ENCODE measurements at regions not wholly inside any gene's neighbourhood (a gene's known extent, or its start where the extent isn't known, plus 50 kb on each side); places are given as distances from the start of the nearest gene placed in this dataset.
"Not testable (repeated sequence)": the region's sequence is repeated elsewhere in the genome, so short reads cannot be mapped to it uniquely, and the experiment has no call there.

- peak; percentile 73 for DNase-seq
Observed at GRCh38 chr20:16801919-16802651, 53.9 kb downstream of the OTOR start.

- DNase-seq, result no peak
Observed at GRCh38 chr20:16802652-16802935, 54.4 kb downstream of the OTOR start.

- peak; percentile 75 for DNase-seq
Observed at GRCh38 chr20:16803965-16804792, 56.0 kb downstream of the OTOR start.

- DNase-seq, result no peak
Observed at GRCh38 chr20:16804793-16805187, 56.6 kb downstream of the OTOR start.

- no peak for DNase-seq
Observed at GRCh38 chr20:16806061-16806460, 57.9 kb downstream of the OTOR start.

GRCh38 chr20:16806886-16807285, 58.7 kb downstream of the OTOR start:
- no peak for DNase-seq

- DNase-seq, result no peak
Observed at GRCh38 chr20:16808796-16809195, 60.6 kb downstream of the OTOR start.

GRCh38 chr20:16810216-16810615, 62.1 kb downstream of the OTOR start:
- DNase-seq, result no peak

GRCh38 chr20:16816192-16816591, 68.0 kb downstream of the OTOR start:
- no peak for DNase-seq

- DNase-seq, result no peak
Observed at GRCh38 chr20:16819483-16819882, 71.3 kb downstream of the OTOR start.

GRCh38 chr20:16821211-16822089, 73.3 kb downstream of the OTOR start:
- DNase-seq, result peak; percentile 72

GRCh38 chr20:16824664-16825063, 76.5 kb downstream of the OTOR start:
- DNase-seq, result no peak

DNA sequence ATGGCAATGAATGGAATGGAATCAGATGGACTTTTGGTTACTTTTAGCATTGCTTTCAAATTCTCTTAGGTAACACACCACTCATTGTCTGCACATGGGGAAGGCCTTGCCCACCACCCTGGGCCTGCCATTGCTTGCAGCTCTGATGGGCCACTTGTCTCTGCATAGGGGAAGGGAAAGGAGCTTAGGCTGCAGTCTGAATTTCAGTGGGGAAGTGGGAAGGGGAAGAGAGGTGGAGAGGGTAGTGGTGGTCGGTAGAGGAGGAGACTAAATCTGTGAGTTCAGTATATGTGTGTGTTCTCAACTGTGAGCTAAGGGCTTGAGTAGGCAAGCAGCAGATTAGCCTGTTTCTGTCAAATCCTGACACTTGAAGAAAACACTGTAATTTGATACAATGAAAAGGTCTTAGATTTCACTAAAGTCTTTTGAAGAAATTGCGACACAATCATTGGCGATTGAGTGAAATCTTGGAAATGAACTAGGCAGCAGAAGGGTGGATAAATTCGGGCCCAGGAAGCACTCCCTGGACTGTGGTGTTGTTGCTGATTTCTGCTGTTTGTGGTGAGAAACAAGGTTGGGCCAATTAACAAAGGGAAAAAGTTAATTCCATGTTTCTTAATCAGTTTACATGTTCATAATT, 80.6 kb downstream of the OTOR start:
- DNase-seq, result no peak

DNA sequence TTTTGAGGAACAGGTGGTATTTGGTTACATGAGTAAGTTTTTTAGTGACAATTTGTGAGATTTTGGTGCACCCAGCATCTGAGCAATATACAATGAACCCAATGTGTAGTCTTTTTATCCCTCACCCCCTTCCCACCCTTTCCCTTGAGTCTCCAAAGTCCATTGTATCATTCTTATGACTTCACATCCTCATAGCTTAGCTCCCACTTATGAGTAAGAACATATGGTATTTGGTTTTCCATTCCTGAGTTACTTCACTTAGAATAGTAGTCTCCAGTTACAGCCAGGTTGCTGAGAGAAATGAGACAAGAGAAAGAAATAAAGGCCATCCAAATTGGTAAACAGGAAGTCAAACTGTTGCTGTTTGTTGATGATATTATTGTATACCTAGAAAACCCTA, 87.5 kb downstream of the OTOR start:
- DNase-seq, result not testable (repeated sequence)

DNA sequence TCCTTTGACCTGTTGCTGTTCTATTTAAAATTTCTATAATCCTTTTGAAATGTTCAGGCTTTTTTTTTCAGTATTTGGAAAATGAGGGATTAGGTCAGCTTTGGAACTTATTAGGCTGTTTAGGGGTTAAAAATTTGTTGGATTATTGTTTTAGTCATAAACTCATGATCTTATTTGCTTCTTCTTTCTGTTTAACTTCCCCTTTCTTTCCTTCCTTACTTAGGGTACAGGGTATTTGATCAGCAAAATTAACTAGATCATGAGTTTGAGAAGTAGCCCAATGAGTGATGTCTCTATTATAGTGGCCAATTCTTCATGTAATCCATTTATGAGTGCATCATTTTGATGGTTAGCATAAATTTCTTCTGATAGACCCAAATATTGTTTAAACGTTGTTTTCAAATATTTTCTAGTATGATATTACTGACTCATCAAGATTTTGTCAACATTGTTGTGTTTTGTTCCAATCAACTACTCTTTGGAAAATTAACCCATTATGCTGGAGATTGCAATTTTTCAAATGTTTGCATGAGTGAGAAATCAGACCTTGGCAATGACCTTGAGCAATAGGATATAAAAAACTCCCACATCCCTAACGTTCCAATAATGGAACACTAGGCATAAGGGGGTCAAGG, 94.4 kb downstream of the OTOR start:
- DNase-seq, result no peak

DNA sequence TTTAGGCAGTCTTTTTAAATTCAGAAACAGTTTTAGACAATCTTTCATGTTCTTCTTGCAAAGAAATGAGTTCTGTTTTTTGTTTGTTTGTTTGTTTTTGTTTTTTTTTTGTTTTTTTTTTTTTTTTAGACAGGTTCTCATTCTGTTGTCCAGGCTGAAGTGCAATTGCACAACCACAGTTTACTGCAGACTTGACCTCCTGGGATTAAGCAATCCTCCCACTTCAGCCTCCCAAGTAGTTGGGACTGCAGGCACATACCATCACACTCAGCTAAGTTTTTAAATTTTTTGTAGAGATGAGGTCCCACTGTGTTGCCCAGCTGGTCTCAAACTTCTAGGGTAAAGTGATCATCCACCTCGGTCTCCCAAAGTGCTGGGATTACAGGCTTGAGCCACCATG, 96.2 kb downstream of the OTOR start:
- DNase-seq, result no peak

DNA sequence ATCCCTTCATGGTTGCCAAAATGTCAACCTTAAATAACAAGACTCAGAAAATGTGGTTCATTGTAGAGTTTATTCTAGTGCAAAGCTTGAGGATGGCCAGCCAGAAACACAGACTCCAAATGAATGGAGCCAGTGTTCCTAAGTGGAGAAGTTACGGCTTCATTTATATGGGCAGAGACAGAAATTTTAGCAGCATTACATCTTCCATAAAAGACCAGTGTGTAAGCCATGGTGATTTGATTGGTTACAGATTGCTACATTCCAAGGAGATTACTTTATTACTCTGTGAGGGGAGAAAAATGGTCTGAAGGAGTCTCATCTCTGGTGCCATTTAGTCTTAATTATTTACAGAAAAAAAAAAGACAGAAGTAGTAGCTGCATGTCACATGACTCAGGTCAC, 97.8 kb downstream of the OTOR start:
- DNase-seq, result no peak

DNA sequence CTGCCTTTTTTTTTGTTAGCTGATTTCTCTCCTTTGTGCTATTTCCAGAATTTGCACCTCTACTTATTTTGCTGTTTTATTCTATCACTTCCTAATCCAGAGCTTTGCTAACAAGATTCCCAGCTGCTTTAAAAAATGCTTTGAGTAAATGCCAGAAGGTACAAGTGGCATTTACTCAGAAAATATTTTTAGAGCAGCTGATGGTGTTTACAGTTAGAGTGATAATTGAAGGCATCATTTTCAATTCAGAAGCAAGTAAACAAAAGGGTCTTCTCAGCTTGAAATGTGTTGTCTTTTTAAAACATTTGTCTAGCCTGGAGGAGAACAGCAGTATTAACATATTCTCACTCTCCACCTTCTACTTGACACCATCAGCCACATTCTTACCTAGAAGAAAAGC, 99.9 kb downstream of the OTOR start:
- no peak for DNase-seq

- no peak for DNase-seq
Observed at GRCh38 chr20:16848526-16848925, 100.4 kb downstream of the OTOR start.

DNA sequence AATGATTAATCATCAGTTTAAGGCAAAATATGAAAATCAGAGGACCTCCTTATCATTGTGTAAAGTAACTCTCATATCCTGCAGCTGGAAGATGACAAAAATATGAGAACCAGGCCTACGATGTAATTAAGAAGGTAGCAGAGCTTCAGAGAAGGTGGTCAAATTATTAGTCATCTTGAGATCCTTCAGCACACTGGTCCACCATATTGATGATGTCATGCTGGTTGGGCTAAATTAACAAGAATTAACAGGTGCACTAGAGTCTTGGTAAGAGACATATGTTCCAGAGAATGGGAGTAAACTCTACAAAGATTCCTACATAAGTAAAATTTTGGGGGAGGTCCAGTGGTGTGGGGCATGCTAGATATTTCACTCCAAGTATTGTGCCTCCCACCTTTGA, 112.8 kb downstream of the OTOR start:
- no peak for DNase-seq

DNA sequence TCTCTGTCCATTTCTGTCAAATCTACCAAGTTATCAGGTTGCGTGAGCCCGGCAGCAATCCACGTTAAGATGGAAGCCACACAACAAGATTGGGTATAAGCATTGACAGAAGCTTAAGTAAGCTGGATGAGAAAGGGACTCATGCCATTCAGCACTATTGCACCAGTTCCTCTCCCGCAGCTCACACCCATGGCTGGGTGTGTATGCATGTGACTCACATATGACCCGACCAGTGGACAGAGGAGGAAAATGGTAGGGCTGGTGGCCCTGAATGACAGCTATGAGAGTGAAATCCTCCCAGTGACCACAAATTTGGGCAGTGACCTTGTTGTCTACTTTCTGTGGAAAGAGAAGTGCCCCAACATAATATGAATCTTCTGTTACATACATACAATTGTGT, 113.5 kb downstream of the OTOR start:
- DNase-seq, result no peak

GRCh38 chr20:16863303-16863702, 115.1 kb downstream of the OTOR start:
- DNase-seq, result no peak

GRCh38 chr20:16864069-16864468, 115.9 kb downstream of the OTOR start:
- DNase-seq, result no peak
